Heart left ventricle (tissue), 16 donors: ENCODE measurements at regions not wholly inside any gene's neighbourhood (a gene's known extent, or its start where the extent isn't known, plus 50 kb on each side); places are given as distances from the start of the nearest gene placed in this dataset.

Source experiments
- ATAC-seq, 4 donors: fragments of 200-7000 bp; cut with Tn5 transposase; one replicate each; pipeline ENCODE4 v1.9.1; 2020 to 2022; ENCODE audit warnings: moderate library complexity in 4 of 4, mild to moderate bottlenecking in 3 of 4, moderate number of reproducible peaks in 1 of 4
- DNase-seq, 5 donors: peaks; one replicate each; pipeline ENCODE4 v3.0.0-alpha.2; 2020
- H3K27ac ChIP-seq, 12 donors: fragments of 200-600 bp; sonication (generic) in 4 of 12; one replicate each; pipeline versions ENCODE4 v1.5.0 to v1.8.0; 2016 to 2022; ENCODE audit warnings: mild to moderate bottlenecking in 2 of 12
- H3K27me3 ChIP-seq, 9 donors: fragments of 200-600 bp; sonication (generic) in 2 of 9; one replicate each; pipeline versions ENCODE4 v1.5.1 to v1.8.0; 2016 to 2022; ENCODE audit warnings: mild to moderate bottlenecking in 3 of 9
- H3K36me3 ChIP-seq, 9 donors: fragments of 200-600 bp; sonication (generic) in 2 of 9; one replicate each; pipeline versions ENCODE4 v1.5.0 to v1.8.0; 2018 to 2022; ENCODE audit warnings: mild to moderate bottlenecking in 2 of 9
- H3K4me1 ChIP-seq, 12 donors: fragments of 200-600 bp; sonication (generic) in 4 of 12; one replicate each; pipeline versions ENCODE4 v1.5.0 to v1.8.0; 2016 to 2022; ENCODE audit warnings: mild to moderate bottlenecking in 3 of 12
- H3K4me3 ChIP-seq, 12 donors: fragments of 200-600 bp; sonication (generic) in 4 of 12; one replicate each; pipeline versions ENCODE4 v1.5.0 to v1.8.0; 2017 to 2022; ENCODE audit warnings: mild to moderate bottlenecking in 9 of 12, moderate library complexity in 4 of 12
- H3K9me3 ChIP-seq, 12 donors: fragments of 200-600 bp; sonication (generic) in 4 of 12; one replicate each; pipeline versions ENCODE4 v1.5.0 to v1.8.0; 2016 to 2022; ENCODE audit warnings: mild to moderate bottlenecking in 1 of 12
- CTCF ChIP-seq, 12 donors: fragments of 200-600 bp; sonication (generic) in 4 of 12; IDR thresholded peaks; one replicate each; pipeline versions ENCODE4 v1.5.0 to v1.8.0; 2018 to 2022; ENCODE audit warnings: antibody characterized with exemption in 12 of 12, mild to moderate bottlenecking in 5 of 12
- POLR2A ChIP-seq, 2 donors: fragments of 450-650 bp; IDR thresholded peaks; one replicate each; pipeline ENCODE4 v1.6.1; 2017; ENCODE audit warnings: antibody characterized with exemption in 2 of 2, mild to moderate bottlenecking in 2 of 2, moderate library complexity in 2 of 2
- WGBS, 4 donors: extraction: QIAGEN DNeasy Blood & Tissue Kit in 2 of 4; methylation state at CpG; one replicate each; pipeline versions ENCODE4 v1.1.5 to v1.1.7; 2013 to 2018; 5-methylcytosine and 5-hydroxymethylcytosine counted together
- intact Hi-C, 10 donors: fragments of 100-400 bp; cut with DNase I; formaldehyde crosslinking; loops; one replicate each; pipeline versions ENCODE4 v1.11.1 to v1.14.2; 2022
- donor health status: ischemic (EF 13 %, LVEDD 7.1; RV severe dilation, severe dysfunction).
- donor health status: healthy with polysubstance abuse.
- donor health status: DM: no; HTN: yes; CAD: no.
- donor health status: DM: no; HTN: no; CAD: no.
- donor health status: ischemic (EF 25% LVEDD 6.9; RV normal size, moderate dysfunction).
- donor health status: ischemic (EF 25% LVEDD 5.7; RV mildly dilated, moderate dysfunction).
- donor health status: healthy.
- donor health status: DM: yes; HTN: yes; CAD: no.
- donor health status: ischemic (EF 35%, LVEDD 5.7; RV mildly dilated, moderate dysfunction).
- donor health status: nonischemic (EF 11% LVEDD 7.7; RV severe dilation, severe dysfunction).
- donor health status: DM: yes; HTN: yes; CAD: no.
- donor health status: PGD.
- donor health status: ischemic (EF 29% LVEDD 5.4; RV normal size, mild dysfunction).
- donor health status: nonischemic (EF 23%, LVEDD 6.1; RV moderate dilation, normal function).

GRCh38 chr14:48454887-48455286 is 779.5 kb upstream of the MDGA2 start:
- intact Hi-C loops: no loop called here
- DNase-seq: no peak
- WGBS, 4 donors: 74 to 79% (median 79%) methylated on average over 2 of the region's 2 CpGs
- no peak overlapping the region for H3K4me3 ChIP-seq
- no peak for TF ChIP-seq CTCF (IDR thresholded peaks at IDR 0.05)
- no peak for TF ChIP-seq POLR2A (IDR thresholded peaks at IDR 0.05)
- H3K27me3 ChIP-seq: no peaks in the 10 kb centered on the region
- no peaks in the 10 kb centered on the region for H3K4me1 ChIP-seq
- no peaks in the 10 kb centered on the region for H3K36me3 ChIP-seq
- no peaks in the 10 kb centered on the region for H3K9me3 ChIP-seq
- ATAC-seq: no peak
- no peak overlapping the region for H3K27ac ChIP-seq

- H3K36me3 ChIP-seq: no peaks in the 10 kb centered on the region
Measured at GRCh38 chr14:48452437-48452995, 777.1 kb upstream of the MDGA2 start.

GRCh38 chr14:48435221-48435620 is 759.8 kb upstream of the MDGA2 start:
- Histone ChIP-seq H3K4me3 (no peak overlapping the region), H3K9me3 (no peaks in the 10 kb centered on the region), H3K27ac (no peak overlapping the region), H3K27me3 (no peaks in the 10 kb centered on the region), H3K36me3 (no peaks in the 10 kb centered on the region), H3K4me1 (no peaks in the 10 kb centered on the region)
- no peak for DNase-seq
- no peak for ATAC-seq
- no peak for TF ChIP-seq CTCF (IDR thresholded peaks at IDR 0.05)
- 50 to 72% (median 62%) methylated on average over 2 of the region's 2 CpGs for WGBS, 4 donors
- intact Hi-C loops: no loop called here

More at GRCh38 chr14:48452437-48452995, 777.1 kb upstream of the MDGA2 start:
- no peak for TF ChIP-seq CTCF (IDR thresholded peaks at IDR 0.05)
- no peak for TF ChIP-seq POLR2A (IDR thresholded peaks at IDR 0.05)
- no peaks in the 10 kb centered on the region for H3K9me3 ChIP-seq
- ATAC-seq (no peak), DNase-seq (no peak)
- no peaks in the 10 kb centered on the region for H3K27me3 ChIP-seq
- intact Hi-C loops: no loop called here
- no peak overlapping the region for H3K27ac ChIP-seq
- WGBS, 4 donors: 79 to 85% (median 82%) methylated on average over 2 of the region's 2 CpGs
- no peak overlapping the region for H3K4me3 ChIP-seq
- no peaks in the 10 kb centered on the region for H3K4me1 ChIP-seq

- 89 to 96% (median 92%) methylated on average over 5 of the region's 5 CpGs for WGBS, 4 donors
- no peak for ATAC-seq
- no peak for DNase-seq
- no peaks in the 10 kb centered on the region for H3K4me1 ChIP-seq
- H3K27ac ChIP-seq: no peak overlapping the region
- H3K27me3 ChIP-seq: no peaks in the 10 kb centered on the region
- H3K4me3 ChIP-seq: no peak overlapping the region
- TF ChIP-seq CTCF (IDR thresholded peaks at IDR 0.05) (no peak), POLR2A (IDR thresholded peaks at IDR 0.05) (no peak)
- intact Hi-C loops: no loop called here
- no peaks in the 10 kb centered on the region for H3K36me3 ChIP-seq
- H3K9me3 ChIP-seq: no peaks in the 10 kb centered on the region
Measured at GRCh38 chr14:48430805-48431204, 755.4 kb upstream of the MDGA2 start.
